ENCODE measurements at regions not wholly inside any gene's neighbourhood (a gene's known extent, or its start where the extent isn't known, plus 50 kb on each side); places are given as distances from the start of the nearest gene placed in this dataset.

DNA sequence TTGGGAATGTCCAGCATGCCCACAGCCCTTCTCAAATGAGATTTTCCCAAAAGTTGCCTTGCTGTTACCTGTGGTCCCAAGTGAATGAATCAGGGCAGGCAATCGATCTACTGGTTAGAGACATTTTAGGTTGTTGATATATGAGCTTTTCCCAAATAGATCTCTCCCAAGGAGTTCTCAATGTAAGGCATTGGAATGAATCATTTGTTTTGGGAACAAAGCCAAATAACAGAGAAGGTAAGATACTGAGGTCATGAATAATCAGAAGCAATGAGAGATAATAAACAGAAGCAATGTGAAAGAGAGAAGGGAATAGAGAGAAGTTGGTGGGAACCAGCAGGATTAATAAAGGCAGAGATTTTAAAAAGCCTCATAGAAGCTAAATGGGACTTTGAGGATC, 93.6 kb upstream of the FER start:
- no peak for TF ChIP-seq EZH2 (IDR thresholded peaks at IDR 0.05; ENCODE audit: borderline replicate concordance)
- no peak for TF ChIP-seq CTCF (IDR thresholded peaks at IDR 0.05; ENCODE audit: poor library complexity)
